HG02798 (cell line): ENCODE measurements at regions not wholly inside any gene's neighbourhood (a gene's known extent, or its start where the extent isn't known, plus 50 kb on each side); places are given as distances from the start of the nearest gene placed in this dataset.

ENCODE experiments used
- ATAC-seq: cut with Tn5 transposase; IDR thresholded peaks from one replicate; pipeline ENCODE4 v1.9.1; 2021; ENCODE audit warnings: mild to moderate bottlenecking; ENCODE audit not compliant: unreplicated experiment, poor library complexity

- no peak for ATAC-seq
Observed at GRCh38 chr2:2692599-2693389, 361.7 kb upstream of the MYT1L start.

- no peak for ATAC-seq
Observed at GRCh38 chr2:2691419-2691818, 360.3 kb upstream of the MYT1L start.

- ATAC-seq = no peak
Observed at GRCh38 chr2:2690985-2691384, 359.9 kb upstream of the MYT1L start.

GRCh38 chr2:2689306-2689705, 358.2 kb upstream of the MYT1L start:
- ATAC-seq = no peak

GRCh38 chr2:2688254-2688653, 357.2 kb upstream of the MYT1L start:
- no peak for ATAC-seq

- ATAC-seq = no peak
Observed at GRCh38 chr2:2687745-2688144, 356.7 kb upstream of the MYT1L start.

- no peak for ATAC-seq
Observed at GRCh38 chr2:2686222-2686621, 355.1 kb upstream of the MYT1L start.

GRCh38 chr2:2683606-2684224, 352.6 kb upstream of the MYT1L start:
- no peak for ATAC-seq

- ATAC-seq = no peak
Observed at GRCh38 chr2:2682700-2683342, 351.7 kb upstream of the MYT1L start.

GRCh38 chr2:2681711-2682251, 350.7 kb upstream of the MYT1L start:
- ATAC-seq = no peak

GRCh38 chr2:2681085-2681484, 350.0 kb upstream of the MYT1L start:
- ATAC-seq = no peak

GRCh38 chr2:2674831-2675230, 343.8 kb upstream of the MYT1L start:
- ATAC-seq = no peak

GRCh38 chr2:2673406-2673805, 342.3 kb upstream of the MYT1L start:
- ATAC-seq = no peak

GRCh38 chr2:2672249-2672648, 341.2 kb upstream of the MYT1L start:
- no peak for ATAC-seq

- no peak for ATAC-seq
Observed at GRCh38 chr2:2671826-2672225, 340.8 kb upstream of the MYT1L start.

- ATAC-seq = no peak
Observed at GRCh38 chr2:2669316-2669715, 338.2 kb upstream of the MYT1L start.

GRCh38 chr2:2668681-2669265, 337.7 kb upstream of the MYT1L start:
- no peak for ATAC-seq

- ATAC-seq = no peak
Observed at GRCh38 chr2:2667690-2668089, 336.6 kb upstream of the MYT1L start.

GRCh38 chr2:2665834-2666133, 334.7 kb upstream of the MYT1L start:
- no peak for ATAC-seq

- ATAC-seq = no peak
Observed at GRCh38 chr2:2664989-2665833, 334.1 kb upstream of the MYT1L start.
